HG03135 (cell line): ENCODE measurements at regions not wholly inside any gene's neighbourhood (a gene's known extent, or its start where the extent isn't known, plus 50 kb on each side); places are given as distances from the start of the nearest gene placed in this dataset.

Source experiments
- ATAC-seq: cut with Tn5 transposase; IDR thresholded peaks from one replicate; pipeline ENCODE4 v1.9.1; 2021; ENCODE audit warnings: mild to moderate bottlenecking, moderate library complexity; ENCODE audit not compliant: unreplicated experiment

GRCh38 chr5:20494706-20495105 lies 506.7 kb upstream of the CDH18 start:
- no peak for ATAC-seq

GRCh38 chr5:20486826-20487225 lies 498.8 kb upstream of the CDH18 start:
- no peak for ATAC-seq

GRCh38 chr5:20476016-20476415 lies 488.0 kb upstream of the CDH18 start:
- ATAC-seq: no peak

- no peak for ATAC-seq
Observed at GRCh38 chr5:20470997-20471396, 483.0 kb upstream of the CDH18 start.

GRCh38 chr5:20469792-20470191 lies 481.8 kb upstream of the CDH18 start:
- ATAC-seq: no peak

- ATAC-seq: no peak
Observed at GRCh38 chr5:20469390-20469789, 481.4 kb upstream of the CDH18 start.

- no peak for ATAC-seq
Observed at GRCh38 chr5:20466512-20466911, 478.5 kb upstream of the CDH18 start.

- no peak for ATAC-seq
Observed at GRCh38 chr5:20463206-20463605, 475.2 kb upstream of the CDH18 start.

GRCh38 chr5:20446121-20446520 lies 458.1 kb upstream of the CDH18 start:
- no peak for ATAC-seq

- no peak for ATAC-seq
Observed at GRCh38 chr5:20445326-20445860, 457.4 kb upstream of the CDH18 start.

- no peak for ATAC-seq
Observed at GRCh38 chr5:20434786-20435185, 446.8 kb upstream of the CDH18 start.

- no peak for ATAC-seq
Observed at GRCh38 chr5:20420991-20421595, 433.1 kb upstream of the CDH18 start.
